Fibroblast of gingiva (primary cell): ENCODE measurements at regions not wholly inside any gene's neighbourhood (a gene's known extent, or its start where the extent isn't known, plus 50 kb on each side); places are given as distances from the start of the nearest gene placed in this dataset.

ENCODE experiments used
- DNase-seq: peaks from one replicate; pipeline ENCODE4 v3.0.0-alpha.2; 2011; ENCODE audit warnings: low read depth

DNA sequence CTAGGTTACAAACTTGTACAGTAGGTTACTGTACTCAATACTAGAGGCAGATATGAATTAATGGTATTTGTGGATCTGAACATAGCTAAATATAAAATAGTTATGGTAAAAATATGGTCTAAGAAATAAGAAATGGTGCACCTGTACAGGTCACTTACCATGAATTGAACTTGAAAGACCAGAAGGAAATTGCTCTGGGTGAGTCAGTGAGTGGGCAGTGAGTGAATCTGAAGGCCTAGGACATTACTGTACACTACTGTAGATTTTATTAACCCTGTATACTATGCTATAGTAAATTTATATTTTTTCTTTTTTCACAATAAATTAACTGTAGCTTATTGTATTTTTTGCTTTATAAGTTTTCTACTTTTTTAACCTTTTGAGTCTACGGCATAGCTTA lies 1020.4 kb downstream of the CDH18 start:
- DNase-seq: no peak

DNA sequence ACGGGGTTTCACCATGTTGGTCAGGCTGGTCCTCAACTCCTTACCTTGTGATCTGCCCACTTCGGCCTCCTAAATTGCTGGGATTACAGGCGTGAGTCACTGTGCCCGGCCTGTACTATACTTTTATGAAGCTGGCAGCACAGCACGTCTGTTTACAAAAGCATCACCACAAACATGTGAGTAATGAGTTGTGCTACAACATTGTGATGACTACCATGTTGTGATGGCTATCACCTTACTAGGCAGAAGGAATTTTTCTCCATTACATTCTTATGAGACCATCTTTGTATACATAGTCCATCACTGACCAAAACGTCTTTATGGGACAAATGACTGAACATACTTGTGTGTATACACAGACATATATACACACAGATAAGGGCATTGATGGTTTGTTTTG lies 1019.0 kb downstream of the CDH18 start:
- no peak for DNase-seq

DNA sequence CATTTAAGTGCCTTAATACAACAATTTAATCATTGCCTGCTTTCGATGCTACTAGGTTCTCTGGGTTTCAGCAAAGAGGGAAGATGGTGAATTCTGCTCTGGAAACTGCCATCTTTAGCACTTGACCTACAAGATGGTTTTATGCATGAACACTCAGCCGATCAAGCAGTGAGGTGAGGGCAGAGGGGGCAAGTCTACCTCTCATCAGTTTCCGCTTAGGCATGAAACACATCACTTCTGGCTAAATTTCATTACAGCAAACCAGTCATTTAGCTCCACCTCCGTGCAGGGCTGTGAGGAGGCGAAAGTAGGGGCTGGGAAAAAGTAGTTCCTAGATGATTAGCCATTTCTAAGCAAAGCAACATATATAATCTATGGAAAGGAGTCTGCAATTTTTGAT lies 1018.0 kb downstream of the CDH18 start:
- no peak for DNase-seq

DNA sequence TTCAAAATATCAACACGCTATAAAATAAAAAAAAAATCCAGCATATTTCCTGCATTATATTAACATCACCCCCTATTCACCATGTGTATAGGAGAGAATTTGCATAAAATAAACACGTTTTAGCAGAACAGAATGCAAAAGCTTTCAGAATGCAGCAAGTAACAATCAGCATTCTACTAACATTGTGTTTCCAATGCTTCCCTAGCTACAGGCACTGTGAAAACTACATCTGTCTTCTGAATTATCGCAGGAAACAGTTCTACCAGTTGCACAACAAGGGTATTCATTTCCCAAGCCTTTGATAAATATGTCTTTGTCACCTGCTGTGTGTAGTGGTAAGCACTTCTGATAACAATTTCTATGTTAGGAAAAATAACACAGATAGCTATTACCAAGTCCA lies 1015.8 kb downstream of the CDH18 start:
- no peak for DNase-seq

DNA sequence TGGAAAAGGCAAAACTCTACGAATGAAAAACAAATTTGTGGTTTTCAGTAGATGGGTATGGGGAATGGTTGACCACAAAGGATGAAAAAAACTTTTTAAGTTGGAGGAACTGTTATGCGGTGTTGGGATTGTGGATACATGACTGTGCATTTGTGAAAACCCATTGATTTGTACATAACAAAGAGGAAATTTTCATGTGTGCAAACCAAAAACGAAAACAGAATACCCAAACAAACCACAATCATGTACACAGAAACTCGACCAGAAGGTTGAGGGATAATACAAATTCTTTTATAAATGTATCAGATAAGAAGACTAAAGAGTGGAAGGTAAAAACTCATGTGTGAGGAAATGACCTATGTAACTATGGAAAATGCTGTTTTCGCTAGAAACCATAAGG lies 1012.4 kb downstream of the CDH18 start:
- no peak for DNase-seq

DNA sequence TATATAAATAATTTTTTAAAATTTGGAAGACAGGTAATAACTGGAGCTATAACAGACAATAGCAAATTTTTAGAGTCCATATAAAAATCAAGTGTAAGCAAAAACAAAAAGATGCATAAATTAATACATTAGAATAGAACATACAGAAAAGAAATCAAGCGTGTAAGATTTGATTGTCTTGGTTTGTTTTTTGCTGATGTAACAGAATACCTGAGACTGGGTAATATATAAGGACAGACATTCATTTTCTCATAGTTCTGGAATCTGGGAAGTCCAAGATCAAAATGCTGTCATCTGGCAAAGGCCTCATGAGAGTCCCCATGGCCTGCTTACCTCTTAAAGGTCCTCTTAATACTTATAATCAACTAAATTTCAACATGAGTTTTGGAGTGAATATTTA lies 1010.1 kb downstream of the CDH18 start:
- no peak for DNase-seq

DNA sequence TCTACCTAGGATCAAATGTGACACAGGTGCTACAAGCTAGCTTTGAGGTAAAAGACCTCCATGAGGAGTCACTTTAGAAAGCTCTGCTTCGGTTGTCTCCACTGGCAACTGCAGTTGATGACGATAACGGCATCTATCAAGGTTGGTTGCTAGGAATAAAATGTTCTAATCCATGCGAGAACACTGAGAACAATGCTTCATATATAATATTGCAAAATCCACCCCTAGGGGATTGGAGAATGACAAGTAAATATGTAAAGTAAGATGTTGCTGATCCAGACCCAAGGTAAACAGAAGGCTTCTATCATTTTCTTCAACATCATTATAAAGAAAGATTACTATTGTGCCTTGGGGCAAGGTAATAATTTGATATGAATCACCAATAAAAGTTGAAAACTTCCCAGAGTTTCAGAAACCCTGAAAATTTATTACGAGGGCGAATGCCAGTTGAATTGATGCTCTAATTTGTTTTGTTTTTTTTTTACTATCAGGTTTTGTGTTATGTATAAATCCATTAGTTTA lies 1003.4 kb downstream of the CDH18 start:
- DNase-seq: no peak

DNA sequence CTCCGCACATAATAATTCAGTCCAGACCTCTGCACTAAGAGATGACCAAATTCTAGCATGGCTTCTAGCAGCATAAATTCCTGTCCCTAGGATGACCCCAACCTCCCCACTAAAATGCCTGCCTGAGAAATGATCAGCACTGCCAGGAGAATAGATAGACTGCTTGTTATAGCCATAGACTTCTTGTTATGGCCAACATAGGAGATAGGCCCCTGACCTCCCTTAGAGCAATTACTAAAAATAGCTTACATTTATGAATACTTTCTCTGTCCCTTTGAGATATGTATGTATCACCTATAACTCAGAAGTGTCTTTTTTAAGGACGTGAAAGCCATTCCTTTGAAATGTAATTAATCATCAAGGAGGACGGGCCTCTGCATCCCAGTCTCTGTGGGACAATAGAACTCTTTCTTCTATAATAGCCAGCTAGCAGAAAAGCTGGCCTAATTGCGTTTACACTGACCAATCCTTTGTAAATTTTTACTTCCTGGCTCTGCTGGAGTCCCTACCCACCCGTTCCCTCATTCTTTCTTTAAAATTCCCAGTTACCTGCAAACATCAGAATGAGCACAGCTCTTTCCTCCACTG lies 1002.7 kb downstream of the CDH18 start:
- DNase-seq: no peak

DNA sequence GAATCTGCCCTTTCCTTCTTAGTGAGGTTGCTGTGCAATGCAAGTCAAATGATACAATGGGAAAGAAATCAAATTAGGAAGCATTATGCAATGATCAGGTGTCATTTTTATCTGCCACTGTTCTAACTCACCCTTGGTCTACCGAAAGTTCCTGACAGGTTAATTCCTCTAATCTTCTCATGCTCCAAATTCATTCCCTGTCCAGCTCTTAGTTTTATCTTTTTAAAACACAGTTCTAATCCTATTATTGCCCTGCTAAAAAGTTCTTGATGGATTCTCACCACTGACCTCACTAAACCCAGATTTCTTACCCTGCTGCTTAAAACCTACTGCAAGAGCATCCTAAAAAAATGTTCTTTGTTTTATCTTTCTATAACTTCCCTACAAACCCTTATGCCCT lies 1000.9 kb downstream of the CDH18 start:
- DNase-seq: no peak

DNA sequence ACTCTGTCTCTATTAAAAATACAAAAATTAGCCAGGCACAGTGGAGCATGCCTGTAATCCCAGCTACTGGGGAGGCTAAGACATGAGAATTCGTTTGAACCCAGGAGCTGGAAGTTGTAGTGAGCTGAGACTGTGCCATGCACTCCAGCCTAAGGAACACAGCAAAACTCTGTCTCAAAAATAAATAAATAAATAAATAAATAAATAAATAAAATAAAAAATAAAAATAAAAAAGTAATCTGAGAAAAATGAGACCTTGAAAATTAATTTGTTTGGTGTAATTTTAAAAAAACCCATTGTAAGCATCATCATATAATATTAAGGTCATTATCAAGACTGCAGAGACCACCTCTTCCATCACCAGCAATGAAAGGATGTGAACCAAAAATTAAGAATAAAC lies 997.1 kb downstream of the CDH18 start:
- DNase-seq: no peak

DNA sequence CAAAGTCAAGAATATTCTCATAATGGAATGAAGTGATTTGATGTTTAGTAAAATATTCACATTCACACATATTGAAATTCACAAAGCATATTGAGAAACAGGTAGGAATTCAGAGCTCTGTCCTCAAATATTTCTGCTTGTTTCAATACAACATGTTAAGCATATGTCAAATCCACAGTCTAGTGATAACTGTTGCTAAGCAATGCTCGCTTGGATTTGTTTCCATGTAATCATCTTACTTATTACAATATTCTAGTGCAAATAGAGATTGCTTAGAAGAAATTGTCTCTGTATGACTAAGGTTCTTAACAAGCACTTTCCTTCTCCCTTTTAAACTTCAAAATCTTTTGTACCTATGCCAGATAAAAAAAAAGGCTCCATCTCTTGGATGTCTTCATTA lies 995.7 kb downstream of the CDH18 start:
- no peak for DNase-seq

DNA sequence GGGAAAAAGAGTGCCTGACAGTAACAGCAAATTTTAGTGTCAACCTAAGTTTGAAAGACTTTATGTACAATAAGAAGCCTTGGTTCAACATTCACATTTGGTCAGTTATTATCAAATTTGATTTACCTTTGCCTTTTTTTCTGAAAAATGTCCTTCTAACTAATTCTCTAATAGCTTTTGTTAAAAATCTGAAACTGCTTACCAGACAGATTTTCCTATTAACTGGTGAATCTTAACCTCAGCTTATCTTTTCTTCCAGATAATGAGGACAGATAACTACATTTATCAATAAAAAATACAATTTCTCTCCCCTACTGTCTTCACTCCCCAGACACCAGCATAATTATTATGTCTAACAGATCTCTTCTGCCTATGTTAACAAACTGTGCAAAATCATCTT lies 988.5 kb downstream of the CDH18 start:
- DNase-seq: no peak

DNA sequence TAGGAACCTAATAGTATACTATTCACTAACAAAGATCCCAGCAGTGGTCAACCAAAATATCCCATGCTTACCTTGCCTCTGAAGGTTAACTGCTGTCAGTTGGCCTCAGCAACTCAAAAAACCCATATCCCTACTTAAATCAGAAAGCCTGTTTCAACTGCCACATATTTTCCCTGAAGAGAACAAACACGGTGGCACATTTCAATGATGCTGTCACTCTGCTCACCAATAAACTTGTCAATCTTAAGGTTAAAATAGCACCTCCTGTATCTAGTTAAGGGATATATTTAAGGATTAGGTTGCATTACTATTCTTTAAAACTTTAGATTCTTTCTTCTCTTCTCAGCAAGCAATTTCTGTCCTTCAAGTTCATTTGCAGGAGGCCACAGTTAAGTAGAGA lies 986.9 kb downstream of the CDH18 start:
- no peak for DNase-seq

DNA sequence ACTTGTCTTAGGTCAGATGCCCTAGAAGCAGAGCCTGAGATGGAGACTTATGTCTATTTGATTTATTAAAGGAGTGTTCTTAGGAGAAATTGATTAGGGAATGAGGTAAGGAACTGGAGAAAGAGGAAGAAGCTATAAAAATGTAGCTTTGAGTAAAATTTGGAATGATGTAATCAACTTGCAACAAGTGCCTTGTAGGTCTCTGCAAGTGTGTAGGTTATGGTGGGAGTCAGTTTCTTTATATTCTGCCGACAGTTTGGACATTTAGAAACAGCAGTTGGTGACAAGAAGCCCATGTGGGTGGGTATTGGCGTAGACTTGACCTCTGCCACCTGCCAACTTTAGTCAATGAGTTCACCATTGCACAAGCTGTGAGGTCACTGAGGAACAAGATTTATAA lies 986.5 kb downstream of the CDH18 start:
- no peak for DNase-seq

DNA sequence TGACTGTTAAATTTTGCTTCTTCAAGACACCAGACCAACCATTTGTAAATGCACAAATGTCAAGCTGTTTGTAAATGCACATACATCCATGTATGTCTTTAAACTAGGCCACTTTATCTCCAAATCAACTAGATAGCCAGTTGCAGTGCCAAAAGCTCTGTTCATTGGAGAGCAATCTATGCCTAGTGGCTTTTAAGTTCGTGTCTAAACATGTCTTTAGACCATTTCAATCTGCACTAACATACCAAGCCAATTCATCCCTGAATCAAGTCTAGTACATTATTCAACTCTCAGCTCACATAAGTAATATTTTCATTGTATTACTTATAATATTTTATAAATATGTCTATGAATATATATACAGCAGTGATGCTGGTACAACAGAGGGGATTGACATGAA lies 985.9 kb downstream of the CDH18 start:
- DNase-seq: no peak

DNA sequence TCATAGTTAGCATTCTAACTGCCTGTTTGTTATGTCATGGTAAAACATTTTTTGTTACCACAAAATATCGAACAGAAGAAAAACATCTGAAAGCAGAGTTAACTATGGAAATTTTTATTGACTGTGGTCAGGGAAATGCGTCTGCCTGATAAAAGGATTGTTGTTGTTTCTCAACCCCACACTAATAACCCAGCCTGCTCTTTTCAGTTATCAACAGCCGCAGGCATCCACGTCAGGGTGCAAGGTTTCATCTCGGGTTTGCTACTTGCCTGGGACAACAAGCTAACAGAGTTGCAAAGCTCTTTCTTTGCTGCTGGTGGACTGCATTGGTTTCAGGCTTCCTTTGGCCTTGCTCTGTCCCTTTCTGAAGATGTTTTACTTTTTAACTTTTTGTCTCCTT lies 969.2 kb downstream of the CDH18 start:
- DNase-seq: no peak

DNA sequence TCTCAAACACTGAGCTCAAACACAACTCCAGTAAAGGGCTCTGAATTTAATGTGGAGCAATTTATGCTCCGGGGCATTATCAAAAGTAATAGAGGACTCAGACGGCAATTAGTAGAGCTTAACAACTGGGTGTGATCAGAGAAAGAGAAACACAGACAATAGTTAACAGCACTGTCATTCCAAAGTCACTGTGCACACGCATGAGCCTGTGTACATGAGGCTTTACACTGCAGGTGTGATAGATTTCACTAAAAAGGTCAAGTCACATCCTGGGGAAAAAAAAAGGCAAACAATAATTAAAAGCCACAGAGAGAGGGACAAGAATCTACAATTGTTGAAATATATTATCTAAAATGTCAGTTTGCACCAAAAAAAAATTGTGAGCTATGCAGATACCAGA lies 956.5 kb downstream of the CDH18 start:
- no peak for DNase-seq

DNA sequence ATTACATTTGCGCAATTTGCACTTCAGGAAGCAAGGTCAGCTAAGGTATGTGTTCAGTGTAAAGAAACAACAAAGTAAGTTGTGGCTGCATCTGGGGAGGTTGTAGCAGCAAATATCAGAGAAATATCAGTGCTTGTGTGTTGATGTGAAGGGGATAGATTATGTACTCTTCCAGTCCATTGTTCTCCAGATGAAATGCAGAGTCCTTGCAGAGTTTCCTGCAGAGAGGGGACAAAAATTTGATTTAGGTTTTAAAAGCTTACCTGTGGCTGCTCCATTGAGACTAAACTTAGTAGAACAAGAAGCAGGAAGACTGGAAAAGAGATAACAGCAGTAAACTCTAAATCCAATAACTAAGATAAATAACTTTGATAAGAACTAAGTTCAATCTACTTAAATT lies 952.2 kb downstream of the CDH18 start:
- DNase-seq: no peak

DNA sequence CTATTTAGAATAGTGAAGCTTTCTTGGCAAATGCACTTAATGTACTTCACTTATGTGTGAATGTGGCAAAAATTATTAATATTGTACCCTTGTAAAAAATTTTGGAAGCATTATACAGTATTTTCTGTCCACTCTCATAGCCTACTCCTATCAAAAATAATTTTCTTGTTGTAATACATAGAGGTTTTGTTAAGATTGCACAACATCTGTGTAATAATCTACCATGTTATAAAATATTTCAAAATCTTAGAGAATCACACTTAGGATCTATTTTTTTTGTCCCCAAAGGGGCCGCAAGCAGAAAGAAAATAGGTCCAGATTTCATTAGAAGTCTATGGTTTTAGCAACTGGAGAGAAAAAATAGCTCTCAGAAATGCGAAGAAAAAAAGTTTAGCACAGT lies 945.9 kb downstream of the CDH18 start:
- no peak for DNase-seq

DNA sequence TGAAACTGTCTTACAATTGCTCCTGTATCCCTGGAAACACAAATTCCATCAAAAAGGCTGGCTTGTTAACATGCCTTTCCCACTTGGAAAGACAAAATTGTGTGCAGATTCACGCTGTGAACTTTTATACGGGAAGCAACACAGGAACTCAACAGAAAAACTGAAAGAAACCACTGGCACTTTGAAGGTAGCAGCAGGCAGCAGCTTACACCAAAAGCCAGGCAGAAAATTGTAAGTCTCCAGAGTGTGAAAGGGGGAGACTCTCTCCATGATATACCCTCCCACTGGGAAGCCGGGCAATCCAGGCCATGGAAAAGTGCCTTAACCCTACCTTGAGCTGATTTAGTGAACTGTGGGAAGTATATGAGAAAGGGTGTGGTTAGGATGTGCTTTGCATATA lies 943.7 kb downstream of the CDH18 start:
- DNase-seq: no peak

DNA sequence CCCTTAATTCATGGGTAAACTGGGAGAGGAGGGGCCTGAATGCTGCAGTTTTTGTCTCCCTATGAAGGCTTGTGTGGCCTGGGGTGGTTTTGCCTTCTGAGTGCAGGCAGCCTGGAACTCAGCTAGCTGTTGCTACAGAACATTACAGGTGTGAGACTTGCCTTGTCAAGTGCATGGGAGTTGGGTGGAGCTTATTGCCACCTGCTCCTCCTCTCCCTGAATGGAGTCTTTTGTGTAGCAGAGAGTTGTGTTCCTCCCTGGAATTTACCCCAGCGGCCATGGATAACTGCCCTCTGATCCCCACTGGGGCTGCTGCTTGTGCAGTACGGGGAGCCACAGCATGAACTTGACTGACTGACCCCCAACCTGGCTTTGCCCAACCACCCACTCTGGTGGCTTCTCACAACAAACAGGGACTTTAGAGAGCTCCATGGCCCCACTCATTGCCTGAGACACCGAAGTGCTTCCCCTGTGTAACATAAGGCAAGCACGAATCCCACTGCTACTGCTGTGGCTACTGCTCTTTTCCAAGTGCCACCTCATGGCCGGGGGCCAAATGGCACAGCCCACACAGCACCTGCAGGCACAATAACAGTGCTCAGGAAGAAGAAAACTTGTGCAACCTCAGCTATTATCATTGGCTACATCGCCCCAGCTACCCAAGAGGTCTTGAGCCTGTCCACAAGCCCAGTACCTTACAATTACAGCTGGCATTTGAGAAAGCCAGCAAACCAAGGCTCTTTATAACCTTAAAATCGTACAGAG lies 942.9 kb downstream of the CDH18 start:
- DNase-seq: no peak

DNA sequence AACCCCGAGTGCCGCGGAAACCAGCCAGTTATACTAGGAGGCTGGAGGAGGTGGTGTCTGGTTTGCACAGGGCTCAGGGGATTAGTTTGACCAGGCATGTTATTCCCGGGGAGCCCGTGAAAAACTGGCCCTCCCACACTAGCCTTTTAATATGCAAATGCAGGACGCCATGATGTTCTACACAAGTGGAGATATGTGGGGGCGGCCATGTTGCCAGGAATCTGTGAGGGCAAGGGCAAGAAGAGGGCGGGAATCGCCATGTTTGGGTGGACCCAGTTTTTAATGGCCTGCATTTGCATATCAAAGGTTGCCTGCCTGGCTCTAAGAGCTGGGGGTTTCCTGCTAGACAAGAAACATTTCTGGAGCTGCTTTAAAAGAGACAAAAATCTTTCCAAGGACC lies 940.7 kb downstream of the CDH18 start:
- no peak for DNase-seq

DNA sequence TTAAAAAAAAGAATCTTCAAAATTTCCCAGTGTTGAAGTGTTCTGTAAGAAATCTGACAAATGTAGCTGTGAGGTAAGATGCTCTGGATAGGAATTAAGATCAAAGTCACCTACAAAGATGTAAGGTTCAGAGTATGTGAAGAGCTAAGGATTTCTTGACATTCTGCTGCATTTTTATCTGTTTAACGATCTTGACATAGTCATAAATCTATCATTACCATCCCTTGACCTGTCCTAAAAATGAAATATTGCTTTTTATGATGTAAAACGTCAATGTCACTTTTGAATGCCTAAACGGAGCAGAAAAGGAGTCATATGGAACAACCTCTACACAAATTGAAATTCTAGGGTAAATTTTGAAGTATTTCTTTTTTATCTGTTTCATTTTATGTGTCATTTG lies 939.3 kb downstream of the CDH18 start:
- DNase-seq: no peak

DNA sequence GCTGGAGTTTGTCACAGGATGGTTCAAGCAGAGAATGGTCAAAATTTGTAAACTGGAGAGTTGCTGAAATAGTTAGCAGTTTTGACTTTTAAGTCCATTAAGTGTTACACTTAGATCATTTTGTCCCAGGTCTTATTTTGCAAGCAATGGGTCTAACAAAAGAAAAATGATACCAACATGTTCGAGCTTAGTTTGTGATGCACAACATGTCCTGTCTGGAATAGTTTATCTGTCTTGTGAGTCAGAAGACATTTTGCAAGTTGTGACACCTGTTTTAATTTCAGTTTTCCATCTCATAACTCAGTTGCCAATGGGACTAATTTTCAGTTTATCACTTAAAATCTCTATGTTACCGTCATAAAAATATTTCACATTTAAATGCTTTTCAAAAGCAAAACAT lies 929.8 kb downstream of the CDH18 start:
- no peak for DNase-seq
